Right lobe of liver (tissue), 6 donors: ENCODE measurements at regions not wholly inside any gene's neighbourhood (a gene's known extent, or its start where the extent isn't known, plus 50 kb on each side); places are given as distances from the start of the nearest gene placed in this dataset.
A peak's percentile ranks its signal among the peaks of the same experiment; 100 is the strongest.

ENCODE experiments used
- ATAC-seq, 4 donors: fragments of 200-7000 bp; cut with Tn5 transposase; one replicate each; pipeline ENCODE4 v1.9.1; 2020; ENCODE audit warnings: mild to moderate bottlenecking in 4 of 4, moderate library complexity in 4 of 4
- DNase-seq, 3 donors: peaks; one replicate each; pipeline ENCODE4 v3.0.0-alpha.2; 2020
- H3K27ac ChIP-seq, 3 donors: fragments of 200-600 bp; one replicate each; pipeline ENCODE4 v1.8.0; 2022
- H3K27me3 ChIP-seq, 2 donors: fragments of 200-600 bp; one replicate each; pipeline ENCODE4 v1.8.0; 2022
- H3K36me3 ChIP-seq, 4 donors: fragments of 200-600 bp; sonication (generic) in 1 of 4; one replicate each; pipeline versions ENCODE4 v1.5.1 to v1.8.0; 2017 to 2022; ENCODE audit warnings: control low read depth in 1 of 4
- H3K4me1 ChIP-seq, 4 donors: fragments of 200-600 bp; sonication (generic) in 1 of 4; one replicate each; pipeline versions ENCODE4 v1.5.1 to v1.8.0; 2017 to 2022; ENCODE audit warnings: control low read depth in 1 of 4
- H3K4me3 ChIP-seq, 3 donors: fragments of 200-600 bp; one replicate each; pipeline ENCODE4 v1.8.0; 2022
- H3K9me3 ChIP-seq, 4 donors: fragments of 200-600 bp; sonication (generic) in 1 of 4; one replicate each; pipeline versions ENCODE4 v1.5.1 to v1.8.0; 2017 to 2022; ENCODE audit warnings: control low read depth in 1 of 4
- CTCF ChIP-seq, 4 donors: fragments of 200-600 bp in 3 of 4; fragments of 450-650 bp in 1 of 4; IDR thresholded peaks; one replicate each; pipeline versions ENCODE4 v1.5.1 to v1.8.0; 2016 to 2022; ENCODE audit warnings: antibody characterized with exemption in 4 of 4, mild to moderate bottlenecking in 2 of 4
- POLR2A ChIP-seq: fragments of 450-650 bp; IDR thresholded peaks from one replicate; pipeline ENCODE4 v1.6.1; 2017; ENCODE audit warnings: antibody characterized with exemption, mild to moderate bottlenecking
- WGBS: methylation state at CpG from one replicate; pipeline ENCODE4 v1.1.6; 2018; ENCODE audit warnings: low coverage, low lambda C conversion rate; ENCODE audit not compliant: insufficient coverage; ENCODE audit errors: missing lambda C conversion rate; 5-methylcytosine and 5-hydroxymethylcytosine counted together
- intact Hi-C, 2 donors: fragments of 100-400 bp; cut with DNase I; formaldehyde crosslinking; loops; one replicate each; pipeline versions ENCODE4 v1.11.2 to v1.14.1; 2022
- donor health status: DM: no; HTN: yes; CAD: no.
- donor health status: DM: no; HTN: no; CAD: no.
- donor health status: DM: no; HTN: no; CAD: no.
- donor health status: DM: no; HTN: yes; CAD: no.
- donor health status: DM: no; HTN: yes; CAD: no.

GRCh38 chr3:82410366-82410765 lies 648.9 kb upstream of the GBE1 start:
- intact Hi-C loops: no loop called here
- no peak overlapping the region for H3K27ac ChIP-seq
- DNase-seq: no peak
- H3K36me3 ChIP-seq: no peaks in the 10 kb centered on the region
- H3K4me1 ChIP-seq: no peaks in the 10 kb centered on the region
- no peaks in the 10 kb centered on the region for H3K9me3 ChIP-seq
- TF ChIP-seq POLR2A (no peak), CTCF (IDR thresholded peaks at IDR 0.05) (peak in 2 of 4 donors; percentile 13 to 41)
- no peak overlapping the region for H3K4me3 ChIP-seq
- peak in 3 of 4 donors; percentile 34 to 38 (median 36) for ATAC-seq
- no peaks in the 10 kb centered on the region for H3K27me3 ChIP-seq

- intact Hi-C loops: no loop called here
- Histone ChIP-seq H3K27me3 (no peaks in the 10 kb centered on the region), H3K27ac (no peak overlapping the region), H3K4me3 (no peak overlapping the region), H3K36me3 (no peaks in the 10 kb centered on the region), H3K4me1 (no peaks in the 10 kb centered on the region), H3K9me3 (no peaks in the 10 kb centered on the region)
- 36% methylated on average over 1 of the region's 1 CpG for WGBS
- TF ChIP-seq POLR2A (no peak), CTCF (IDR thresholded peaks at IDR 0.05) (no peak)
- ATAC-seq (no peak), DNase-seq (no peak)
Measured at GRCh38 chr3:82409842-82410241, 648.4 kb upstream of the GBE1 start.

GRCh38 chr3:82392203-82392775 lies 630.8 kb upstream of the GBE1 start:
- Histone ChIP-seq H3K4me3 (no peak overlapping the region), H3K36me3 (no peaks in the 10 kb centered on the region), H3K9me3 (no peaks in the 10 kb centered on the region), H3K27me3 (no peaks in the 10 kb centered on the region), H3K27ac (no peak overlapping the region), H3K4me1 (no peaks in the 10 kb centered on the region)
- no peak for TF ChIP-seq CTCF (IDR thresholded peaks at IDR 0.05)
- no peak for TF ChIP-seq POLR2A
- intact Hi-C loops: no loop called here
- ATAC-seq (no peak), DNase-seq (no peak)

DNA sequence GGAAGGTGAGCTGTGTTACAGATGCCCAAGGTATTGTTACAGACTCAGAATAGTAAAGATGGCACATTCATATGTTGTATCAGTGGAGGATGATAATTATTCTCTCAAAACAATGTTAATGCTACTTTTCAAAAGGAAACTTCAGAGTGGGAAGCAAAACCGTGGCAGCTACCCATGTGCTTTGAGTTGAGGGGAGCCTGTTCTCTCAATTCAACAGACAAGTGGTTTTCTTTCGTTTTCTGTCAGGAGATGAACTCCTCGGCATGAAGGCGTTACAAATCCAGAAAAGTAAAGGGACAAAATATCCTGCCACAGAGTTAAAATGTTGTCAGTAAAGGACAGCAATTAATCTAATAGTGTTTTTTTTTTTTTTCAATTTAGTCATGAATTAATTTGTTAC lies 629.4 kb upstream of the GBE1 start:
- ATAC-seq: no peak
- H3K9me3 ChIP-seq: no peaks in the 10 kb centered on the region

More for the DNA sequence above, 629.4 kb upstream of the GBE1 start:
- WGBS: 66% methylated on average over 4 of the region's 4 CpGs
- TF ChIP-seq CTCF (IDR thresholded peaks at IDR 0.05): no peak
- no peak for TF ChIP-seq POLR2A
- Histone ChIP-seq H3K27me3 (no peaks in the 10 kb centered on the region), H3K4me3 (no peak overlapping the region), H3K4me1 (no peaks in the 10 kb centered on the region), H3K36me3 (no peaks in the 10 kb centered on the region), H3K27ac (no peak overlapping the region)
- DNase-seq: no peak
- intact Hi-C loops: no loop called here
